GM19035 (cell line): ENCODE measurements at regions not wholly inside any gene's neighbourhood (a gene's known extent, or its start where the extent isn't known, plus 50 kb on each side); places are given as distances from the start of the nearest gene placed in this dataset.
A peak's percentile ranks its signal among the peaks of the same experiment; 100 is the strongest.

ENCODE experiments used
- ATAC-seq: cut with Tn5 transposase; IDR thresholded peaks from one replicate; pipeline ENCODE4 v1.9.1; 2021; ENCODE audit not compliant: unreplicated experiment

DNA sequence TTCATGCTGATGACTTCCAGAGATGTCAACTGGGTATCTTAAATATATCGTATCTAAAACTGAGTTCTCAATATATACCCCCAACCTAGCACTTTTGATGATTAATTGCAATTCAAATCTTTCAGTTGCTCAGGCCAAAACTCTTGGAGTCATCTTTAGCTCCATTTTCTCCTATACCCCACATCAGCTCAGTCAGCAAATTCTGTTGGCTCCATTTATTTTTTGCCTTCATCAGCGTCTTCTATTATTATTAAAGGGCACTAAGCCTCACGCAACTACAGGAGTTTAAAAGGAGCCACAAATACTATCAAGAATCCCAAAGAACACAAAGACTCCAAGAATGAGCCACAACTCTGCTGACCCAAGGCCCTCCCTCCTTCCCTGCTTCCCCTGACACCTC, 134.9 kb downstream of the KCTD12 start:
- ATAC-seq: no peak

DNA sequence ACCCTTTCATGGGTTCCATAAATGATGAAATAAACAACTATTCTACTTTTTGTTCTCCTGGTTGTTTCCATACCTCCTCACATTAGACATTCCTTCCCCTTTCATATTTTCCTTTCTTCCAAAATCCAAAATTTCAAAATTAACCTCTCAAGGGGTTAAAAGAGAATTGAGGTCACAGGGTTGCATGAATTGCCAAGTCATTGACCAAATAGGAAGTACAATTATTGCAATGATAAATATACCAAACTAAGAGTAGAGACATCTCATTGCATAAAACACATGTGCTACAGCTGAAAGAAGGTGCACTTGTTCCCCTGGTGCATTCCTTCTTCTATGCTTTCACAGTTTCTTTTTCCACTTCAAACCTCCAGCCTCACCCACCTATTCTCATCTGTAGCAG, 136.1 kb downstream of the KCTD12 start:
- no peak for ATAC-seq

DNA sequence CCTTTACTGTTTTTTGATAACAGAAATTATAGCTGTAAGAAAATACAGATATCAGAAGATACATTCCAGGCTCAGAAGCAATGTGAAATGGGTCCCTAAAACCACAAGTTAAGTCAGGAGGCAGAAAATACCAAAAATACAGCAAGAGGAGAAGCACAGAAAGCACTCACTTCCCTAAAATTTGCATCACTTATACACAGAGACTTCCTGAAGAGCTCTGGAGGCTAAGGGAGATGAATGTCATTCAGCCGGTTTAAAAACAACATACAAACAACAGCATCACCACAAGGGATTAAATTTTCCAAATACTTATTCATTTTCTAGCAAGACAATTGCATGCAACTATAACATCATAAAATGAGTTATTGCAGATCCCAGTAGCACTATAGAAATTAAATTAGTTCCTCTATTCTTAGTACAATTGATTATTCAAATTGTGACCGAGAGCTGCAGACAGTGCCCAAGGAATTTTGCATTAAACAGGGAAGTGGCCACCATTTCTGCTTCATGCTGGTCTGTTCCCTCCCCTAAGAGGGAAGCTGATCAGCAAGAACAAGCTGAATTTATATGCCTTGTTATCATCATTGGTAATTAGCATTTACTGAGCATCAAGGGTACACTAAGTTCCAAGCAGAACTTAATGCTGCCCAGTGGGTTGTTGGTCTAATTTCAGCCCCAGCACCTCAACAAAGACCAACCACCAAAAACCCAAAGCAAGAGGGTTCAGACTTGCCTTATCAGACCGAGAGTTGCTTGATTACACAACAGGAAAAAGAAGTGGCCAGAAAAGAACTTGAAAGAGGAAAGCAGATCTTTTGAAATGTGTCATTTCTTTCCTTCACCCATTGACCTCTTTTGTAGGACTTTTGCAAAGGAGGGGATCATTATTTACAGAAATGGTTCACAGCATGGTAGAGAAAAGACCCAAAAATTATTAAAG, 140.7 kb downstream of the KCTD12 start:
- ATAC-seq: peak; percentile 76

DNA sequence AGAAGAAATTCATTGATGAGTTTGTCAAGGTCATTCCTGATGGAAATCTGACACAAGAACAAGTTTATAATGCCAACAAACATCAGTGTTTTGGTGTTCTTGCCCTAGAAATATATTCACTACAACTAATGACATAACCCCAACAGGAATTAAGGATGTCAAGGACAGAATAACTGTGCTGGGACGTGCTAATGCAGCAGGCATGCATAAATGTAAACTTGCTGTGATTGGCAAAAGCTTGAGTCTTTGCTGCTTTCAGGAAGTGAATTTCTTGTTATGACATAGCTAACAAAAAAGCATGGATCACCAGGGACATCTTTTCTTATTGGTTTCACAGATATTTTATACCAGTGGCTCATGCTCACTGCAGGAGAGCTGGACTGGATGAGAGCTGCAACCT, 144.6 kb downstream of the KCTD12 start:
- no peak for ATAC-seq

DNA sequence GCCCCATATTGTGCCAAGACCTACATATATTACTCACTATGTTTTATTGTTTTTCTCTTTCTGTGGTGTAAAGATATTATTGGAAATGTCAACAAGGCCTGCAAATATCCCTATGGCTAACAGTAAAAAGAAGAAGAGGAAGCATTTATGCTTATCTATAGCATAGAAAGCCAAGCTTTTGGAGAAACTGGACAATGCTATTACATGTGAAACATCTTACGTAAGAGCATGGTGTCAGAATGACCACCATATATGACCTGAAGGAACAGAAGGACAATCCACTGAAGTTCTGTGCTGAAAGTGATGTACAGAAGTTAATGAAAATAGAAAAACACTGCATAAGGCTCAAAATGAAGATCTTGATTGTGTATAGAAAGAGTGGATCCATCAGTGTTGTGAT, 145.2 kb downstream of the KCTD12 start:
- no peak for ATAC-seq

DNA sequence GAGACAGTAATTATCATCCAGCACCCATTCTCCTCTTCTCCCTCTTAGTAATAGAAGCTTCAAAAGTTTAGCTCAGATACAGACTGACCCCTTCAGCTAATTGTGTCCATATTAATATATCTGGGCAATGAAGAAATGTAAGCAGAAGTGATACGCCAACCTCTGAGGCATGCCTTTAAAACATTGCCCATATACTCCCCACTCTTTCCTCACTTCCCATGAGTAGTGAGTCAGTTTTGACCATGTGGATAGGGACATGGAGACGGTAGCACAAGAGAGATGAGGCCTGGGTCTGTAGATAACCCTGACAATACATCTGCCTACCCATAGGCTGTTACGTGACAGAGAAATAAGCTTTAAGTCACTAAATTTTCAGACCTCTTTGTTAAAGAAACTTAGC, 147.6 kb downstream of the KCTD12 start:
- ATAC-seq: no peak

DNA sequence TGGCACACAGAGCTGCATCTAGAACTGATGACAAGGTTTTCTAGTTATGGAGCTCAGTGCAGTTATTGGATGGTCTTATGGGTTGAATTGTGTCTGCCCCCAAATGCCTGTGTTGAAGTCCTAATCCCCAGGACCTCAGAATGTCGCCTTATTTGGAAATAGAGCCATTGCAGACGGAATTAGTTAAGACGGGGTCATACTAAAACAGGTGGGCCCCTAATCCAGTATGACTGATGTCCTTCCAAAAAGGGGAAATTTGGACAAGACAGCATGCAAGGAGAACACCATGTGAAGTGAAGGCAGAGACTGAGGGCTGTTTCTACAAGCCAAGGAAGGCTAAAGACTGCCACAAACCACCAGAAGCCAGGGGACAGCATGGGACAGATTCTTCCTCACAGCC, 148.7 kb downstream of the KCTD12 start:
- no peak for ATAC-seq

DNA sequence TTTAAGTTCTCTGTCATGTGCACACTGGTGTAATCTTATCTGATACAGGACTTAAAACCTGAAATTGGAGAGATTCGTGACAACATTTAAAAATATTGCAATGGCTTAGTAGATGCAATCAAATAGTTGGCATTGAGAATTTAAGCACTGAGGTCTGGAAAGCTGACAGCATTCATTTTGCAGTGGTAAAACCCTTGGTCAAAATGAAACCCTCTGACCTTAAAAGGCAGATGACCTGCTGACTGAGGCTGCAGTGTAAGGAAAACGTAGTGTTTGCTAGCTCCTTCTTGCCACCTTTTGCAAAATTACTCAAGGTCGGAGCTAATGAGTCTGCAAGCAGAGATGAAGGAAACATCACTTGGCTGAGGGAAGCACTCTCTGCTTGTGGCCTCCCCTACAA, 150.6 kb downstream of the KCTD12 start:
- ATAC-seq: peak; percentile 64

DNA sequence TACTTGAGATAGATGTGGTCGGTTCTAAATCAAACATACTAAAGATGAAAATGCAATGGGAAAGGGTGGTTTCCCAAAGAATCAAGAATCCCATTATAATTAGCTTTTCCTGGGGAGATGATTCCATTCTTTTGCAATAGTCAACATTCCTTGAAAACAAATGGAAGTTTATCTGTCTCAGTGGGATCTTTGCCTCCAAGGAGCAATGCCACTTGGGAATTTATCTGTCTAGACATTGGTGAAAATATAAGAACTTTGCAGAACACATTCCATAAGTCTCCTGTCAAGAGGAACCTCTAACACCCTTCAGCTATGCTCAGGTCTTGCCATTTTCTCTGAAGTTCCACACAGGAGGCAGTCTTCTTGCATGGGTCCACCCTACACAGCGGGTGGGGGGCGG, 152.5 kb downstream of the KCTD12 start:
- ATAC-seq: no peak

DNA sequence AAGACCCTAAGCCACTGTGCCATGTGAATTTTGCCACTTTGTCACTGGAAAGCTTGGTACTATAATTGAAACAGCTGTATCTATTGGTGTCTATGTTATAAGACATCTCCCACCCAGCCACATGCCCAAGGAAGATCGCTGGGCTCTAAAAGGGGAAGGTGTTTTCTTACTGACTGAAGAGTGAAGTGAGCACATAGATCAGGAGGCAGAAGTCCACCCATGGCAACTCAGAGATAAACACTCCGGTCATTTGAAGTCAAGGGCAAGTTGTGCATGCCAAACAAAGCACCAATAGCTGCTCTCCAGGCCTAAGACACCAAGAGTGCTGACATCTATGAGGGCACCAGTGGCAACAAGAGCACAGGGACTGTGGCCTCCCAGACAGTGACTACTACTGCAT, 153.8 kb downstream of the KCTD12 start:
- ATAC-seq: no peak

DNA sequence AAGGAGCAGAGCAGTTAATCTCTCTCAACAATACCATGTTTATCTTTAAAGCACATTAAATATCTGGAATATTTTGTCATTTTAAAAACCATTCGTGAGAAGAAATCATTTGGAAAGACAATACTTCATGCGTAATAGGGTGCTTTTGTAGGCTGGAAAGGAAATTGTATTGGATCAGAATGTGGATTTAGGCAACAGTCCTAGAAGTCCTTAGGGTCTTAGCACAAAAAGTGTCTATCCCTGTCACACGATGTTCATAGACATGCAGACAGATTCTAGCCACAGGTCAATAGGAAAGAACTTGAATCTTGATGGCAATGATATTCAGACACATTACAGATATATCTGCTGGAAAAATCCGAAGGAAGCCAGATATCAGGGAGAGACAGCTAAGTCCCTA, 156.0 kb downstream of the KCTD12 start:
- no peak for ATAC-seq

DNA sequence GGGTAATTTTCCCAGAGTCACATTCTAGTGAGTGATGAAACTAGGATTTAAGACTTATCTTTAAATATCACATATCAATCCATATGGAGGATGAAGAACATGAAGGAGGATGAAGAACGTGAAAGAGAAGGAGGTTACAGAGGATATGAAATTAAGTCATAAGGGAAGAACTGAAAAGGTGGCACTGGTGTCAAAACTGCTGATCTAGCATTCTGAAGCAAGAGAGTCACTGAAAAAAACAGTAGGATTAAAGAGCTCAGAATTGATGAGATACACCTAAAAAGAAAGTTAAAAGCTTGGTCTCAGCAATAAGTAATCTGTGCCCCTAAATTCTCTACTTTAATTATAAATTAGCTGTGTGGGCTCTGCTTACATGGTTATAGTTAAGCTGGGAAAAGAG, 156.5 kb downstream of the KCTD12 start:
- ATAC-seq: no peak

DNA sequence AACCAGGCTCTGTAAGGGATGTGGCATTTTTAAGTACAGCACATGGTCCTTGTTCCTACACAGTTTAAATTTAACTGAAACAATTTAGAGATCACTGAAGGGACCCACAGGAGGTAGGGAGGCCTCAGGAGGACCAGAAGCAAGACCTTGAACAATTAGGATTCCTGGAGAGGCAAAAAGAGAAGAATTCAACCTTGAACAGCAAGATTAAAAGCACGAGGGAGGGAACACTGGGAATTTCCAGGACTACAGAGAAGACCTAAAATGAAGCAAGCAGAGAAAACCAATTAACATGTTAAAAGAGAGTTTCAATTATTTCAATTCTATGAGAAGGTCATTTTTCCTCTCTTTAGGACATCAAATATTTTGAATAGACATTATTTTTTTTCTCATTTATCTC, 160.3 kb downstream of the KCTD12 start:
- ATAC-seq: no peak

DNA sequence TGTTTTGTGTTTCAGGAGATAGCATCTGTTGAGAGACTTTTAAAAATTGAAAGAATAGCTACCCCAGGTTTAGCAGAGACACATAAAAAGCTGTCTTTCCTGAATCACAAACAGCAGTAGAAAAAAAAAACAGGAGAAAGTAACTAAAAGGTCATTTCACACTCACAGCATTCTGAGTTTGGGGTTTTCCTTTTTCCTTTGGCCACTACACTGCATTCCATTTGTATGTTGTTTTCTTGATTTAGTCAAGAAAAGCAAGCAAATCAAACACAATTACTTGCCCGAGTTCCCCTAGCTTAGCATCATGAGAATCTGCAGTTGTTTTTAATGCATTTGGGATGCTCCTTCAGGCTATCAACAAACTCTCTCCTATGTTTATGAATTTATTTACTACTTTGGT, 161.0 kb downstream of the KCTD12 start:
- no peak for ATAC-seq

DNA sequence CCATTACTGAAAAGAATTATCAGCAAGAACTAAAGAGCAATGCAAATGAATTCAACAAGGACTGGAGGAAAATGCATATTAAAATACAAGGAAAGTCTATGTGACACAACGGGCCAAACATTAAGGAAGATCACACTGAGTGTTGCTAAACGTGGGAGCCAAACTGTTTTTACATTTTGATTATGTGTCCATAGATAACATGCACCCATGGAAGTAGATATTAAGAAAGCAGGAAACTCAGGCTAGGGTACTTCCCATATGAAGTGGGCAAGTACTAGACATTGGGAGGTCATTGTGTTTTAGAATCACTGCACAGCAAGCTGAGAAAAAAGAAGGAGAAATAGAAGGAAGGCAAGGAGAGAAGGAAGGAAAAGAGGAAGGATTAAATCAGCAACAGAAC, 161.8 kb downstream of the KCTD12 start:
- ATAC-seq: no peak

DNA sequence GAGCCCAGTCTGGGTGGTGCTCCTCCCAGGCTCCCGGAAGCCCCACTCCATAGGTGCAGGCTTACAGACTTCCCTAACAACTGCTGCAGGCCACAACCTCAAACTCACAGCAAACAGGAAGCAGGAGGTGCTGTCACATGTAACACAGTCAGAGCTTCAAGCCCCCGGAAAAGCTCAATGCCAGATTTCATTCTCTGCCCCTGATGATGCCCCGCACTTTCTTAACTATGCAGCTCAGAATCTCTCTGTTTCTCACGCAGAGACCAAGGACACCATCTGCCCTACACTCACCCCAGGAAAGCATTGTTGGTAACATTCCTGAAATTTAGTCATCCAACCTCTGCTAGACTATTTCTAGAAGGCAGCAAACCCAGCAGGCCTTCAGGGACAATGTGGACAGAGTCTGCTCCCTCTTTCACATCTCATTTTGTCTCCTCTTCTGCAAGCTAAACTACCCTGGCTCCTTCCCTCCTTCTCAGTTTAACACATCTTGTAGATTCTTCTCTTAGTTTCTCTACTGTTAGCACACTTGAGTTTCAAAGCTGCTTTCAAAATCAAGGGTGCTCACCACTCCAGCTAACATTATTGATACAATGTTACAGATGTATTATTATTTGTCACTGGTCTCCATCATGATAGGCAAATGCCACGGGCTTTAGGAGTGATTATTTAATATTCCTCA, 162.5 kb downstream of the KCTD12 start:
- no peak for ATAC-seq

DNA sequence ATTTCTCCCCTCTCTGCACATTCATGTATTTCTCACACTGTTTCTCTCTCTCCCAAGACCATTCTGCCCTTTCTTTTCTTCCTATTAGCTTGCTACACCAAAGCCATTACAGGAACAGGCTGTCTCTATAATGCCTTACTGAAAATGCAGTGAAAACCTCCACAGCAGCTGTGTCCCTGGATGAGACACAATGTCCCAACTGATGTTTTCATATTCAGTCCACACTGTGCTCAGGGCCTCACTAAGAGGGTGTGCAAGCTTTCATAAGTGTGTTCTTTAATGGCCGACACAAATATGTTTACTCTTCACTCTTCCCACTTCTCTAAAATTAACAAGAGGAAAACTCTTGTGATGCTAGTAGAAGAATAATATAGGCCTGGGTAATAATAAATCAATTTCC, 163.4 kb downstream of the KCTD12 start:
- ATAC-seq: no peak

DNA sequence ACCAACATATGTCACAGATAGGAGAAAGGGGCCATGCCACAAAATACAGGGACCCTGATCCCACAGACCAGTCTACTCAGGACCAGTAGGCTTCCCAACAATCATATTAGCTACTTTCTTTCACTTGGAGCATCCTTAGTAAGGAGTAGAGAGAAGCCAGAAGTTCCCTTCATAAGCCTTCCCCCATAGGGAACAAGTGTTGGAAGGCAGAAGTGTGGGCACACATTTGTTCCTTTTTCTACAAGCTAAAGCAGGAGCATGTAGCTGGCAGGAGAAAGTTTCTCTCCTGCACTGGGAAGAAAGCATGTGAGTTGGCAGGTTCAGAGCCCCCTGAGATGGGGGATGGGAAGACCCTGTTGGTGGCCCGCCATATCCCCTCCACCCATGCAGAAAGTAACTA, 165.4 kb downstream of the KCTD12 start:
- no peak for ATAC-seq

DNA sequence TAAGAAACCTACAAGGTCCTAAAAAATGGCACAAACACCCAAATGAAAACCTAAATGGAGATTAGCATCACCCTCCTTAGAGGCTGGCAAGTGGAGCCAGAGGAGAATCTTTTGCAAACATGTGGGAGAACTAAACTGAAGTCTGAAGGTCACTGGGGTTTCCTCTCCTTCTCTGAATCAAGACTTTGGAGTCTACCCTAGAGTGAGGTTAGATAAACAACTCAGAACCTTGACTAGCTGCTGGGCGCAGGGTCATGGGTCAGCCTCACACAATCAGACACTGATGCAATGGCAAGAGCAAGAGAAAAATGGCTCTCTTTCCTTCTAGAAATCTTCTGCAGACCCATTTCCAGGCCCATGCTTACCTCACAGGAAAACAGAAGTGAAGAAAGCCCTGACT, 165.8 kb downstream of the KCTD12 start:
- ATAC-seq: no peak

DNA sequence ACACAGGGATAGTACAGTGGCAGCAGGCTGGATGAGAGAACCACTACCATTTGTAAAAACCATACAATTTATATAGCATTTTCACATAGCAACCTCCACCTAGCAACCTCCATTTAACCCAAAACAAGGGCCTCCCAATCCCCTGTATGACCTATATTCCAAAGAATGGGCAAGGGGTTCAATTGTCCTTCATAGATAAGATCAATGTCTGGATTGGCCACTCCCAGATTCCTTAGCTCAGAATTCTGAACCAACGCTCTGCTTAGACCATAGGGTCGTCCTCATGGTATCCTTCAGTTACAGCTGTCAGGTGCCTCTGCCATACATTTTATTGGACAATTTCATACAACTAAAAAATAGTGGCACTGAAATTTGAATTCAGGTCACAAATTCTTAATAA, 166.2 kb downstream of the KCTD12 start:
- ATAC-seq: no peak

DNA sequence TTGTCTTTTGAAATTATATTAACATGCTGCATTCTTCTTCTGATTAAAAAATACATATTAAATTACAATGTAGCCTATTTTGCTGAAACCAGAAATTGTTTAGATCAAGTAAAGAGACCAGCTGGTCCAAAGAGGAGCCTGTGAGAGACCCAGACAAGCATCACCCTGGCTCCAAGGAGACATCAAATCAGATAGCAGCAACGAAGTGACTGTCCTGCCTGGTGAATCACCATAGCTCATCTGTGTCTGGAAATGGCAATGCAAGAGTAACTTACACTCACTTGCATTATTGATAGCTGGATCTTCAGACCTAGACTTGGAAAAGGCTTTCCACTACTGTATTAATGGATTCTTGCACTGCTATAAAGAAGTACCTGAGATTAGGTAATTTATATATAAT, 169.1 kb downstream of the KCTD12 start:
- ATAC-seq: no peak

DNA sequence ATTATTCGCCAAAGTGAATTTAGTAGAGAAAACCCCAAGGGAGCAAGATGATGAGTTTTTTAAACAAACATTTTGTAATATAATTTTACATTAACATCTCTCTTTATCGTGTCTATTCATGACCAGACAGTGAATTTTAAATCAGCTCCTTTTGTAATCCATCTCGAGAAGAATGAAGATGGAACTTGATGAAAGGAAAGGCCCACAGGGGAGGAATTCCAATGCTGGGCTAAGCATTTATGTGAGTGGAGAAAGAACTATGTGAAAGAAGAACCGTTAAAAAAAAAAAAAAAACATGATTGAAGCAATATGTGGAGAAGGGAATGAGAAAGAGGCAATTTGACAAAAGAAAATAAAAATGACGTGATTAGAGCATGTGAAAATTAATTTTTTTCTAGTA, 170.6 kb downstream of the KCTD12 start:
- ATAC-seq: no peak

DNA sequence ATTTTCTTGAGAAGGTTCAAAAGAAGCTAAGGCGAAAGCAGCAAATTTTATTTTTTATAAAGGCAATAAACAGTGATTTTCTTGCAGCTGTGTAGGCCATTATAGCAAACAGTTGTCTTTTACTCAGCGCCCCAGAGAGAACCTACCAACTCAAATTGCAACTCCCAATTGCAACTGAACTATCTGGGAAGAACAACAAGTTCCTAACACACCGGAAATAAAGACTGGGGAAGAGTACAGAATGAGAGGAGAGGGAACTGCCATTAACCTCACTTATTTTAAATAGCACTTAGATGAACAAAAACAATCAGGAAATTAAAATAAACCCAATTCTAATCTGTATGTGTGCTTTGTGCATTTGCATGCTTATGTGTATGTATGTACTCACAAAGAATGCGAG, 171.1 kb downstream of the KCTD12 start:
- no peak for ATAC-seq
